Natural killer cell (primary cell): ENCODE measurements at regions not wholly inside any gene's neighbourhood (a gene's known extent, or its start where the extent isn't known, plus 50 kb on each side); places are given as distances from the start of the nearest gene placed in this dataset.

ENCODE experiments used
- ATAC-seq, 3 donors: fragments of 150-1000 bp in 2 of 3; fragments of 200-7000 bp in 1 of 3; cut with Tn5 transposase; 1 replicate in 1 of 3; 2 replicates in 2 of 3; pipeline ENCODE4 v1.10.0; 2021; ENCODE audit warnings: mild to moderate bottlenecking in 2 of 3, moderate library complexity in 2 of 3
- DNase-seq, 2 donors: peaks; one replicate each; pipeline versions ENCODE4 v3.0.0 to v3.0.0-alpha.2; 2013 to 2021; ENCODE audit warnings: mixed read lengths in 1 of 2
- H3K27ac ChIP-seq: one replicate; pipeline ENCODE4 v1.5.1; 2013; ENCODE audit warnings: mild to moderate bottlenecking, low read length
- H3K27me3 ChIP-seq: one replicate; pipeline ENCODE4 v1.6.1; 2013; ENCODE audit warnings: low read length; ENCODE audit not compliant: control insufficient read depth, insufficient read depth
- H3K36me3 ChIP-seq: one replicate; pipeline ENCODE4 v1.6.1; 2013; ENCODE audit warnings: low read length; ENCODE audit not compliant: control insufficient read depth, insufficient read depth
- H3K4me1 ChIP-seq: one replicate; pipeline ENCODE4 v1.6.1; 2013; ENCODE audit warnings: low read length; ENCODE audit not compliant: control insufficient read depth, insufficient read depth
- H3K4me3 ChIP-seq: one replicate; pipeline ENCODE4 v1.5.1; 2013; ENCODE audit warnings: low read length
- H3K9me3 ChIP-seq: one replicate; pipeline ENCODE4 v1.6.1; 2013; ENCODE audit warnings: low read length; ENCODE audit not compliant: control insufficient read depth, insufficient read depth
- H3K27ac Mint-ChIP-seq, 2 donors: one replicate each; pipeline ENCODE4 v1.8.0; 2022; ENCODE audit warnings: mild to moderate bottlenecking in 2 of 2, mixed read lengths in 2 of 2, moderate library complexity in 1 of 2
- H3K27me3 Mint-ChIP-seq, 2 donors: one replicate each; pipeline ENCODE4 v1.8.0; 2022; ENCODE audit warnings: low read depth in 2 of 2, mixed read lengths in 2 of 2
- H3K36me3 Mint-ChIP-seq: one replicate; pipeline ENCODE4 v1.8.0; 2022; ENCODE audit warnings: mixed read lengths
- H3K4me1 Mint-ChIP-seq, 2 donors: one replicate each; pipeline ENCODE4 v1.8.0; 2022; ENCODE audit warnings: mixed read lengths in 2 of 2
- H3K4me3 Mint-ChIP-seq: one replicate; pipeline ENCODE4 v1.8.0; 2022; ENCODE audit warnings: mild to moderate bottlenecking, moderate library complexity, mixed read lengths
- H3K9me3 Mint-ChIP-seq, 2 donors: one replicate each; pipeline ENCODE4 v1.8.0; 2022; ENCODE audit warnings: mixed read lengths in 2 of 2
- WGBS: methylation state at CpG from one replicate; pipeline ENCODE4 v1.1.7; 2013; ENCODE audit warnings: missing lambda C conversion rate; ENCODE audit not compliant: insufficient coverage; 5-methylcytosine and 5-hydroxymethylcytosine counted together
- intact Hi-C: fragments of 100-400 bp; cut with micrococcal nuclease; formaldehyde crosslinking; loops from one replicate; pipeline ENCODE4 v1.14.2; 2022
- TF ChIP-seq, protein P1 (sequence below): fragments of 200-600 bp; IDR thresholded peaks from one replicate; pipeline ENCODE4 v1.8.0; 2022; ENCODE audit warnings: antibody characterized with exemption

DNA sequence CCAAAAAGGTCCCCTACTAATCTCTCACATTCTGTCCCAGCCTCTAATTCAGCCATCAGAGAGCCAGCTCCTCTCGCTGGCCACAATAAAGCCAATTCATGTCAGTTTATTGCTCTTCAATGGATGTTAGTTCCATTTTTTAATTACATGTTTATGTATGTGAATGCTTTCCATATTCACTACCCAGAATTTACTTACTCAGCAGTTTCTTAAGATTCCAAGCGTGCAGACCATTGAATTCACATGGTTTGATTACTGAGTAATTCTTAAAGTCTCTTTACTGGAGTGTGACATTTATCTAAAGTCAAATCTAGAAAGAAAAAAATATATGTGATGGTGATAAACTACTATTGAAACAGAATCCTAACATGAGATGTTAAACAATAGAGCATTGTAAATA, 102.2 kb downstream of the LLPH start:
- ATAC-seq (no peak), DNase-seq (no peak)
- no peak overlapping the region for H3K27ac ChIP-seq
- H3K9me3 Mint-ChIP-seq, result no peaks in the 10 kb centered on the region
- H3K4me1 Mint-ChIP-seq, result no peaks in the 10 kb centered on the region
- no peak overlapping the region for H3K4me3 ChIP-seq
- no peaks in the 10 kb centered on the region for H3K36me3 Mint-ChIP-seq
- no peak overlapping the region for H3K27ac Mint-ChIP-seq
- H3K4me1 ChIP-seq, result no peaks in the 10 kb centered on the region
- H3K27me3 Mint-ChIP-seq, result peaks cover 9 to 43% of the 10 kb centered on the region in 2 donors
- TF ChIP-seq, protein P1, sequence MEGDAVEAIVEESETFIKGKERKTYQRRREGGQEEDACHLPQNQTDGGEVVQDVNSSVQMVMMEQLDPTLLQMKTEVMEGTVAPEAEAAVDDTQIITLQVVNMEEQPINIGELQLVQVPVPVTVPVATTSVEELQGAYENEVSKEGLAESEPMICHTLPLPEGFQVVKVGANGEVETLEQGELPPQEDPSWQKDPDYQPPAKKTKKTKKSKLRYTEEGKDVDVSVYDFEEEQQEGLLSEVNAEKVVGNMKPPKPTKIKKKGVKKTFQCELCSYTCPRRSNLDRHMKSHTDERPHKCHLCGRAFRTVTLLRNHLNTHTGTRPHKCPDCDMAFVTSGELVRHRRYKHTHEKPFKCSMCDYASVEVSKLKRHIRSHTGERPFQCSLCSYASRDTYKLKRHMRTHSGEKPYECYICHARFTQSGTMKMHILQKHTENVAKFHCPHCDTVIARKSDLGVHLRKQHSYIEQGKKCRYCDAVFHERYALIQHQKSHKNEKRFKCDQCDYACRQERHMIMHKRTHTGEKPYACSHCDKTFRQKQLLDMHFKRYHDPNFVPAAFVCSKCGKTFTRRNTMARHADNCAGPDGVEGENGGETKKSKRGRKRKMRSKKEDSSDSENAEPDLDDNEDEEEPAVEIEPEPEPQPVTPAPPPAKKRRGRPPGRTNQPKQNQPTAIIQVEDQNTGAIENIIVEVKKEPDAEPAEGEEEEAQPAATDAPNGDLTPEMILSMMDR, result no peak
- intact Hi-C loops, result no loop called here
- no peaks in the 10 kb centered on the region for H3K27me3 ChIP-seq
- no peak overlapping the region for H3K4me3 Mint-ChIP-seq
- 100% methylated on average over 1 of the region's 2 CpGs for WGBS
- H3K36me3 ChIP-seq, result no peaks in the 10 kb centered on the region
- no peaks in the 10 kb centered on the region for H3K9me3 ChIP-seq

DNA sequence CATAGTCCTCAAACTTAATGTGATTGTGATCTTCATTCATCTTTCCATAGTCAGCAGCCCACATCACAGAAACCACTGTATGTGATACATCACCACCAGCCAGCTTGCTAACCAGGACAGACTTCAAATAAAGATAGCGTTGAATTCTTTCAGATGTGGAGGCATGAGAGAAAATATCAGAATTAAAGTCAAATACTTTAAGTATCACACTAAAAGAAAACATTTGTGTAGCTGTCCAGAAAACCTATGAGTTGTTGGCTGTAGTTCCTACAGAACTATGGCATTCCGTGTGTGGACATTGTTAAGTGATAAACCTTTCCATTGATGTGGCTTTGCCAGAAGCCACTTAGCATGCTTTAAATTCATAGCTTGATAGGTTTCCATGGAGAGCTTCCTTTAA, 105.1 kb downstream of the LLPH start:
- ATAC-seq, result no peak
- 86% methylated on average over 1 of the region's 2 CpGs for WGBS
- no peaks in the 10 kb centered on the region for H3K9me3 Mint-ChIP-seq
- no peaks in the 10 kb centered on the region for H3K9me3 ChIP-seq
- intact Hi-C loops, result no loop called here
- no peak for DNase-seq
- H3K4me1 Mint-ChIP-seq, result no peaks in the 10 kb centered on the region
- H3K4me3 Mint-ChIP-seq, result no peak overlapping the region
- H3K36me3 ChIP-seq, result no peaks in the 10 kb centered on the region
- H3K27ac Mint-ChIP-seq, result no peak overlapping the region
- H3K4me1 ChIP-seq, result no peaks in the 10 kb centered on the region
- TF ChIP-seq, protein P1, result no peak
- no peaks in the 10 kb centered on the region for H3K27me3 ChIP-seq
- no peak overlapping the region for H3K4me3 ChIP-seq
- H3K36me3 Mint-ChIP-seq, result no peaks in the 10 kb centered on the region
- H3K27ac ChIP-seq, result no peak overlapping the region
- H3K27me3 Mint-ChIP-seq, result peaks cover 11 to 43% of the 10 kb centered on the region in 2 donors

DNA sequence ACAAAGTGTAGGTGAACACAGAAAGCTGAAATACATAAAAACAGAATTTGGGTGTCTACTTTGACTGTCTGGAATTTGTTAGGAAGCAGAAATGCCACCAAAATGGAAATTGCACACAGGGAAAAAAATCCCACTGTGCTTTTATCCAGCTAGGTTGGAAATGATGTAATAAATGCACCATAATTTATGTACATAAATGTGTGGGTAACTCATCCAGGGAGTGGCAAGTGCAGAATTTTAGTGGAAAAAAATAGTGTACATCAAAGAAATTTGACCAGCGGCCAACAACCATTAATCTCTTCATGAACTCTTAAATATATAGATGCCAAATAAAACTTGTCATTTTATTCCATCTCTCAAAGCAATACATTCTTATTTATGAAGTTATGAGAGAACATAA, 105.6 kb downstream of the LLPH start:
- TF ChIP-seq, protein P1, result no peak

DNA sequence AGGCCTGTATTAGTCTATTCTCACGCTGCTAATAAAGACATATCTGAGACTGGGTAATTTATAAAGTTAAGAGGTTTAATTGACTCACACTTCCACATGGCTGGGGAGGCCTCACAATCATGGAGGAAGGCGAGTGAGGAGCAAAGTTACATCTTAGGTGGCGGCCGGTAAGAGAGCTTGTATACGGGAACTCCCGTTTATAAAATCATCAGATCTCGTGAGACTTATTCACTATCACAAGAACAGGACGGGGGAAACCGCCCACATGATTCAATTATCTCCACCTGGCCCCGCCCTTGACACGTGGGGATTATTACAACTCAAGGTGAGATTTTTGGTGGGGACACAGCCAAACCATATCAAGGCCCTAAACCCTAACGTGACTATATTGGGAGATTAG, 110.1 kb downstream of the LLPH start:
- no peaks in the 10 kb centered on the region for H3K9me3 Mint-ChIP-seq
- Histone ChIP-seq H3K4me3 (no peak overlapping the region), H3K9me3 (no peaks in the 10 kb centered on the region), H3K27ac (no peak overlapping the region), H3K27me3 (no peaks in the 10 kb centered on the region), H3K36me3 (no peaks in the 10 kb centered on the region), H3K4me1 (no peaks in the 10 kb centered on the region)
- intact Hi-C loops, result no loop called here
- H3K27ac Mint-ChIP-seq, result no peak overlapping the region
- TF ChIP-seq, protein P1, result no peak
- H3K4me3 Mint-ChIP-seq, result no peak overlapping the region
- H3K4me1 Mint-ChIP-seq, result no peaks in the 10 kb centered on the region
- no peak for ATAC-seq
- no peaks in the 10 kb centered on the region for H3K36me3 Mint-ChIP-seq
- WGBS, result 79% methylated on average over 11 of the region's 12 CpGs
- peaks cover 11 to 28% of the 10 kb centered on the region in 2 donors for H3K27me3 Mint-ChIP-seq
- DNase-seq, result no peak

More for the DNA sequence above, 105.6 kb downstream of the LLPH start:
- no peaks in the 10 kb centered on the region for H3K36me3 Mint-ChIP-seq
- intact Hi-C loops, result no loop called here
- Histone ChIP-seq H3K27me3 (no peaks in the 10 kb centered on the region), H3K4me3 (no peak overlapping the region), H3K4me1 (no peaks in the 10 kb centered on the region), H3K27ac (no peak overlapping the region), H3K36me3 (no peaks in the 10 kb centered on the region), H3K9me3 (no peaks in the 10 kb centered on the region)
- H3K9me3 Mint-ChIP-seq, result no peaks in the 10 kb centered on the region
- H3K27me3 Mint-ChIP-seq, result peaks cover 11 to 43% of the 10 kb centered on the region in 2 donors
- no CpG with 5 or more reads among the region's 1 CpG for WGBS
- H3K27ac Mint-ChIP-seq, result no peak overlapping the region
- no peak overlapping the region for H3K4me3 Mint-ChIP-seq
- no peaks in the 10 kb centered on the region for H3K4me1 Mint-ChIP-seq
- DNase-seq (no peak), ATAC-seq (no peak)
